WERI-Rb-1 (cell line): ENCODE measurements at regions not wholly inside any gene's neighbourhood (a gene's known extent, or its start where the extent isn't known, plus 50 kb on each side); places are given as distances from the start of the nearest gene placed in this dataset.

Source experiments
- DNase-seq: peaks from one replicate; pipeline ENCODE4 v3.0.0-alpha.2; 2020
- H3K27ac ChIP-seq: fragments of 250-450 bp; sonication (Bioruptor Pico); 2 replicates; pipeline ENCODE4 v1.5.1; 2020; ENCODE audit warnings: mild to moderate bottlenecking, moderate library complexity
- H3K27me3 ChIP-seq: fragments of 250-450 bp; sonication (Bioruptor Pico); 2 replicates; pipeline ENCODE4 v1.5.1; 2021; ENCODE audit warnings: mild to moderate bottlenecking, low read depth, moderate library complexity; ENCODE audit not compliant: insufficient read depth, severe bottlenecking
- H3K36me3 ChIP-seq: fragments of 250-450 bp; sonication (Bioruptor Pico); 2 replicates; pipeline ENCODE4 v1.5.1; 2020; ENCODE audit warnings: mild to moderate bottlenecking, moderate library complexity
- H3K4me3 ChIP-seq: 2 replicates; pipeline ENCODE4 v1.5.1; 2011; ENCODE audit warnings: low read depth, mild to moderate bottlenecking, control low read depth, low read length
- H3K9me3 ChIP-seq: fragments of 250-450 bp; sonication (Bioruptor Pico); 2 replicates; pipeline ENCODE4 v1.5.1; 2021; ENCODE audit warnings: mild to moderate bottlenecking, moderate library complexity; ENCODE audit not compliant: severe bottlenecking
- CTCF ChIP-seq: IDR thresholded peaks from 2 replicates; pipeline ENCODE4 v1.5.1; 2011; ENCODE audit warnings: low read depth, mild to moderate bottlenecking, control low read depth, inconsistent platforms, low read length

GRCh38 chr4:17126321-17126966, 228.0 kb upstream of the LDB2 start:
- TF ChIP-seq CTCF: no peak
- no peaks in the 10 kb centered on the region for H3K9me3 ChIP-seq
- H3K27ac ChIP-seq: no peak overlapping the region
- no peak overlapping the region for H3K4me3 ChIP-seq
- H3K27me3 ChIP-seq: peaks cover 24% of the 10 kb centered on the region
- H3K36me3 ChIP-seq: no peaks in the 10 kb centered on the region
- DNase-seq: no peak

GRCh38 chr4:17124767-17125166, 226.3 kb upstream of the LDB2 start:
- Histone ChIP-seq H3K27me3 (peaks cover 19% of the 10 kb centered on the region), H3K9me3 (no peaks in the 10 kb centered on the region), H3K4me3 (no peak overlapping the region), H3K27ac (no peak overlapping the region), H3K36me3 (no peaks in the 10 kb centered on the region)
- TF ChIP-seq CTCF: no peak
- no peak for DNase-seq

GRCh38 chr4:17120761-17121160, 222.3 kb upstream of the LDB2 start:
- H3K4me3 ChIP-seq: no peak overlapping the region
- no peaks in the 10 kb centered on the region for H3K9me3 ChIP-seq
- no peaks in the 10 kb centered on the region for H3K36me3 ChIP-seq
- no peak overlapping the region for H3K27ac ChIP-seq
- no peak for TF ChIP-seq CTCF
- DNase-seq: no peak
- peaks cover 10% of the 10 kb centered on the region for H3K27me3 ChIP-seq

GRCh38 chr4:17117746-17118145, 219.3 kb upstream of the LDB2 start:
- Histone ChIP-seq H3K27me3 (no peaks in the 10 kb centered on the region), H3K4me3 (no peak overlapping the region)

GRCh38 chr4:17115583-17115982, 217.1 kb upstream of the LDB2 start:
- DNase-seq: no peak
- Histone ChIP-seq H3K27ac (no peak overlapping the region), H3K36me3 (no peaks in the 10 kb centered on the region), H3K9me3 (no peaks in the 10 kb centered on the region), H3K27me3 (peaks cover under 1% of the 10 kb centered on the region), H3K4me3 (no peak overlapping the region)
- TF ChIP-seq CTCF: no peak

More at GRCh38 chr4:17117746-17118145, 219.3 kb upstream of the LDB2 start:
- no peak for DNase-seq
- Histone ChIP-seq H3K9me3 (no peaks in the 10 kb centered on the region), H3K36me3 (no peaks in the 10 kb centered on the region), H3K27ac (no peak overlapping the region)
- TF ChIP-seq CTCF: no peak

- peak; percentile 80 for TF ChIP-seq CTCF
- no peaks in the 10 kb centered on the region for H3K9me3 ChIP-seq
- H3K4me3 ChIP-seq: no peak overlapping the region
- H3K27ac ChIP-seq: no peak overlapping the region
- peak; percentile 21 for DNase-seq
- H3K36me3 ChIP-seq: no peaks in the 10 kb centered on the region
- peaks cover 2% of the 10 kb centered on the region for H3K27me3 ChIP-seq
Observed at GRCh38 chr4:17112292-17112659, 213.8 kb upstream of the LDB2 start.
